GM21723 (cell line): ENCODE measurements at regions not wholly inside any gene's neighbourhood (a gene's known extent, or its start where the extent isn't known, plus 50 kb on each side); places are given as distances from the start of the nearest gene placed in this dataset.

Experiments used
- ATAC-seq: cut with Tn5 transposase; IDR thresholded peaks from one replicate; pipeline ENCODE4 v1.9.1; 2021; ENCODE audit warnings: mild to moderate bottlenecking, moderate library complexity; ENCODE audit not compliant: unreplicated experiment

GRCh38 chr7:86949052-86949778 lies 110.2 kb downstream of the ELAPOR2 start:
- ATAC-seq: peak; percentile 95

DNA sequence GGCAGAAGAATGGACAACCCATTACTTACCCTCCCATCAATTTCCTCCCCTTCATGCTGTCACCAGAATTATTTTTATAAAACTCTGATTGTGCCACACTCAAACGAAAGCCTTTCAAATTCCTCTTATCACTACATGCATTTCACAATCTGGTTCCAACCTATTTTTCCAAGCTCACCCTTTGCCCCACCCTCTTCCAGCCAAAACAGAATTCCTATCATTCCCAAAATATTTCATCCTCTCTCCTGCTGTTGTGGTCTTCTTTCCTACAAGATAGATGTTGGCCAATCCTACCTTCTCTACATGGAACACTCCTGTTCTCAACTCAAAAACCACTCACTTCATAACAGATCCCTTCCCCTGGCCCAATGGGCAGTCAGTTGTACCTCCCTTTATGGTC lies 111.5 kb downstream of the ELAPOR2 start:
- no peak for ATAC-seq

- ATAC-seq: no peak
Observed at GRCh38 chr7:86943447-86943846, 116.0 kb downstream of the ELAPOR2 start.

DNA sequence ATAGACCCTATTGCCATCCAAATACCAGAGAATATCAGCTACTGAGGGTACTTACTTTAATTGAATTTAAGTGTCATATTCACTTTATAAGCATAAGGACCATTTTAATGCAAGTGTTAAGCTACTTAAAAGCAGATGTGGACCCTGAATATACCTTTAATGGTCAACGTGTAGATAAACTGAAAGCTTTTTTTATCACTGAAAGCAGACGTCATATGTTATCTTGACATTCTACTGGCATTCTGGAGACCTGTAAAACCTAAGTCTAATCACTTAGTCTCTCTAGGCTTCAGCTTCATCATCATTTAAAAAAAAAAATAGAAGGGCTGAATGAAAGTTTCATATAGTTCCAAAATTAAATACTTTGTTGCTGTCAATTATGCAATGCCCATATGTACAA lies 116.5 kb downstream of the ELAPOR2 start:
- ATAC-seq: no peak

- ATAC-seq: no peak
Observed at GRCh38 chr7:86942081-86942480, 117.4 kb downstream of the ELAPOR2 start.

DNA sequence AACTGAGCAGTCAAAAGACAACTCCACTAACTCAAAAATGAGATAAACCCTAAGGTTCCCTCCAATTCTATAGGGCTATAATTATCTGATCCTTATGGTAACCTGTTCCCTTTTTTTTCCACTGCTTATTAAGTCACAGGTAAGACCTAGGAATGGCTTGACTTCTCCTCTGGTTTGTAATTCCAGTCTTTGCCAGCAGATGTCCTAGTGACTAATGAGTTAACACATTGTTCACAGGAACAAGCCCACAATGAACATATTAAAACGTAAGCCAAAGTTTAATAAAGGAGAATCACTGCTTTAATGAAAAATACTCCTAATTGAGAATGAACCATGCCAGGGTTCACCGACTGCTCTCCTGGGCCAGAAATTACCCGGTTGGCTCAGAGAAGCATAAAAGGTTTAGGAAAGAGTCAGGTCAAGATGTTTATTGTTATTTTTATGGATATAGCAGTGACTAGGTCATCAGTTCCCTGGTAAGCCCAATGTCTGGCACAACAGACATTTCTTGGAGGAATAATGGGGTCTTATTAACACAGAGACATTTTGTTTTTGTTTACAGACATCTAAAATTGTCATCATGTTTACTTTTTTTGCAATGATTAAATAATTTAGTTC lies 120.1 kb downstream of the ELAPOR2 start:
- ATAC-seq: peak; percentile 86

GRCh38 chr7:86937363-86937878 lies 122.0 kb downstream of the ELAPOR2 start:
- ATAC-seq: no peak

DNA sequence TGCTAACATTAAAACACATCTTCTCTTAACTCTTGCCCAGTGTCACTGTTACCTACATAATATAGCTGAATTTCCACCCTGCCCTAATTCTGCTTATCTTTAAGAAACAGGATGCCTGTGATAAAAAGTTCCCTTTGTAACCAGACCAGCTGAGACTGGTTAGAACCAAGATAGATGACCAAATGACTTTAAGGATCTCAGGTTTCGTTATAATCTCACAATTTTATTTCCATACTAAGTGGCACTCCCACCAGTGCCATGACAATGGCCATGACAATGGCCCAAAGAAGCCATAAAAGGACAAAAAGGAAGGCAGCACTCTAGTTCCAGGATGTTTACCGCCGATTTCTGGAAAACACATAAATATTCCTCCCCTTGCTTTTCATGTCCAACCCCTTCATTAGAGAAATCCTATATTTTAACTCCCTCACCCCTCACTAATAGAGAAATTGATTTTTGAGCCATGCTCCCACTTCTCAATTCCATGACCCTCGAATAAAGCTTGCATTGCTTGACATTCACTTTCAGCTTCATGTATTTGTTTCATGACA lies 126.1 kb downstream of the ELAPOR2 start:
- no peak for ATAC-seq

DNA sequence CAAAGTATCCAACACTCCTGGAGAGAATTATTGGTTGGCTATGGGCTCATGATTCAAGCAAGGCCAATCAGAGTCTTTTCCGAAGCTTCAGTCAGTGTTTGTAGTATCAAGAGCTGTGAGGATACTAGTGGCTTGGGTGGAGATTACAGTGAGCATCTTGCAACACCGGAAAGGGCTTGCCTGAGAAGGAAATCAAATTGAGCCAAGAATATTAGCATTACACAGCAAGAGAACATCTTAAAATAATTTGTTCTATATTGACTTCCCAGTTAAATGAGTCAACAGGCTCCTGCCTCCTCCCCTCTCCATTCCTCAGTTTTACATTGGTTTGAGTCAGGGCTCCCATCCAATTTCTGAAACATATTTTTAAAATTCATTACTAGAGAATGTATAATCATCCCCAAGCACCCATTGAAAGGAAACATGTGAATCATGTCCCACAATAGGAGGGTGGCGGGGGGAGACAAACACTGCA lies 127.4 kb downstream of the ELAPOR2 start:
- ATAC-seq: no peak

- no peak for ATAC-seq
Observed at GRCh38 chr7:86931439-86931838, 128.0 kb downstream of the ELAPOR2 start.

GRCh38 chr7:86930554-86931307 lies 128.7 kb downstream of the ELAPOR2 start:
- no peak for ATAC-seq

- ATAC-seq: no peak
Observed at GRCh38 chr7:86929293-86930109, 130.0 kb downstream of the ELAPOR2 start.

DNA sequence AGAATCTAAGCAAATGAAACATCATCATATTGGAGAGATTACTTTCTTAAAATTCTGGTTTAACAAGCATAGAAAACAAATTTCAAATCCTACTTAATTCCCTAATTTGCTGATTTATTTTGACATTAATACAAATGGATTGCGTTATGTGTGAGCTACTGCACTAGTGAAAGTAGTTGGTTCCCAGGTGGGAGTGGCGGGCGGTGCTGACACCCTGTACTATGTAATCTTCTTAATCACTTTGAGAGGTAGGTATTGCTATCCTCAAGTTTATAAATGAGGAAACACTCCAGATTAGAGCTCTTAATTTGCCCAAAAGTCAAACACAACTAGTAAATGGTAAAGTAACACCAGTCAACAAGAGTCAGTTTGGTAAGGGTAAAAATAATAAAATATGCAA lies 131.1 kb downstream of the ELAPOR2 start:
- ATAC-seq: no peak

- peak; percentile 69 for ATAC-seq
Observed at GRCh38 chr7:86926732-86927131, 132.7 kb downstream of the ELAPOR2 start.

DNA sequence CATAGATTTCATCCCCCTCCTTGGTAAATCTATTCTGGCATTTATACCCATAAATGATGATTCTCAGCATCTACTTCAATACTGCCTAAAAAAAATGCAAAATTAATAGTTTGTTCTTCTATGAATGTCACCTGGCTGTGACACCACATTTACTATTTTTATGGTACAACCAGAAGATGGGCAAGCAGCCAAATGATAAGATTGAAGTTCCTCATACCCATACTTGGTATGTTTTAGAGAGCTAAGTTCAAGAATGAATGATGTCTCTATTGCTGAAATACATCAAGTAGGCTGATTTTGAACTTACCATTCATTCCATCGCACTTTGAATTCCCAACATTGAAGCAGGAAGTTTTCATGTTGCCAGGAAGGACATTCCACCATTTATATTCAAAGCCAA lies 134.2 kb downstream of the ELAPOR2 start:
- no peak for ATAC-seq

GRCh38 chr7:86923527-86923926 lies 135.9 kb downstream of the ELAPOR2 start:
- ATAC-seq: no peak

- ATAC-seq: no peak
Observed at GRCh38 chr7:86920154-86920553, 139.3 kb downstream of the ELAPOR2 start.

DNA sequence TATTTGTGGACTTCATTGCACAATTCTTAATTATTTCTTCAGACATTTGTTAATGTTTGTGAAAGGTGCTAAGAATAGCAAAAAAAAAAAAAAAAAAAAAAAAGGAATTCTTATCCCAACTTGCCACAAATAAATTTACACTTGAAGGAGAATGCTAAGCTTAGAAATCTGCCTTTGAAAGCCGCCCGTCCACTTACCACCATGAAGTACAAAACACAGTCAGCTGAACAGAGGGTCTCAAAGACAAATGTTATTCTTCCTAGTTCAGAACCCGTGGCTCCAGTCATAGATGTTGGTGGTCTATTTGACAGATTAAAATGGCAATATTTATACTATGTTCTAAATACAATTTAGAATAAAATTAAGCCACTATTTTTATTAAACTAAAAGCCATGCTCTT lies 141.2 kb downstream of the ELAPOR2 start:
- ATAC-seq: no peak

GRCh38 chr7:86916277-86916825 lies 143.1 kb downstream of the ELAPOR2 start:
- ATAC-seq: no peak

GRCh38 chr7:86914551-86914950 lies 144.9 kb downstream of the ELAPOR2 start:
- no peak for ATAC-seq
